Sciatic nerve (tissue), 2 donors: ENCODE measurements at regions not wholly inside any gene's neighbourhood (a gene's known extent, or its start where the extent isn't known, plus 50 kb on each side); places are given as distances from the start of the nearest gene placed in this dataset.

Experiments
- ATAC-seq: fragments of 200-7000 bp; cut with Tn5 transposase; one replicate; pipeline ENCODE4 v1.9.1; 2020; ENCODE audit warnings: mild to moderate bottlenecking, moderate library complexity
- DNase-seq: peaks from one replicate; pipeline ENCODE4 v3.0.0-alpha.2; 2020; ENCODE audit warnings: low spot score
- intact Hi-C: fragments of 100-400 bp; cut with DNase I; formaldehyde crosslinking; loops from one replicate; pipeline ENCODE4 v1.14.2; 2022
- donor health status: DM: no; HTN: no; CAD: no.
- donor health status: DM: no; HTN: no; CAD: no.

DNA sequence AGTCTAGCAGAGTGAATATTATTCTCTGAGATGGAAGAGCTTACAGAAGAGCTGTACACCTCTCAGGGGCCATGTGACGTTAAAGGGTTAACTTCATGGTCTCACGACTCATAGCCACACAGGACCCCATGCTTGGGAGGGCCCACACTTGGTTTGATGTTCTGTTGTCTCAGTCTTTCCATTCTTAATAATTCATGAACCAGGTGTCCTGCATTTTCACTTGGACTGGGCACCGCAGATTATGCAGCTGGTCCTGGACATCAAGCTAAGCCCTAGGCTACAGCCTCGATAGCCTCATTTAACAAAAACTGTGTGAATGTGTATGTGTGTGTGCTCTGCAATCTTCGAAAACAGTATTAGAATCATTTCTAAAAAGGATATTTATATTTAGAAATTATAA, 323.5 kb downstream of the PLK2 start:
- intact Hi-C loops = no loop called here
- DNase-seq (no peak), ATAC-seq (no peak)

DNA sequence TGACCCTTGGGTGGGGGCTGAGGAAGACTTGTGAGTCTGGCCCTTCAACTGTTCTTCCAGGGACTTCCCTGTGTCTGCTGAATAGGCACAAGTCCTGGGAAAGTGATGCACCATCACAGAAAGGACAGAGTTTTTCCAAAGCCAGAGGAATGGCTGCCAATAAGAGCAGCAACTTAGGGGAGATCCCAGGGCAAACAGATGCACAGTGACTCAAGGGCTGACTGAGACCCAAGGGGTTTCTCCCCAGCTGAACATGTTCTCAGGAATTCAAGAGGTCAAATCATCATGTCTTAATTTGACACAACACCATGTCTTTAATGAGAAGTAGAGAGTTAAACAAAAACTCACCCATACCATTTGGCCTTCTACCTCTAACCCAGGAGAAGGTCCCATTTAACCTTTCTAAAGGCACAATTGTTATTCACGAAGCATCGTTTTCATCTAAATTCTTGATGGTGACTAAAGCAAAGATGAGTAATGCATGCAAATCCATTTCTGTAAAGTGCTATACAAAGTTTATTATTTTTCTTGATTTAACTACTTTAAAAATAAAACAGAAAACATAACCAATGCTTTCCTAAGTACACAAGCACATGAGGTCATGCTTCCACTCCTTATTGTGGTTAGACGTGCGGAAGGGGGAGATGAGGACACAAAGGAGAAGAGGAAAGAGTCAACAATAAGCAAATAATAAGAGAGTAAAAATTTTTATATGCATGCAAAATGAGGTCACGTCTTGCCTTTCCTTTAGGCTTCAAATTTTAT, 324.1 kb downstream of the PLK2 start:
- DNase-seq (no peak), ATAC-seq (no peak)
- intact Hi-C loops = no loop called here

DNA sequence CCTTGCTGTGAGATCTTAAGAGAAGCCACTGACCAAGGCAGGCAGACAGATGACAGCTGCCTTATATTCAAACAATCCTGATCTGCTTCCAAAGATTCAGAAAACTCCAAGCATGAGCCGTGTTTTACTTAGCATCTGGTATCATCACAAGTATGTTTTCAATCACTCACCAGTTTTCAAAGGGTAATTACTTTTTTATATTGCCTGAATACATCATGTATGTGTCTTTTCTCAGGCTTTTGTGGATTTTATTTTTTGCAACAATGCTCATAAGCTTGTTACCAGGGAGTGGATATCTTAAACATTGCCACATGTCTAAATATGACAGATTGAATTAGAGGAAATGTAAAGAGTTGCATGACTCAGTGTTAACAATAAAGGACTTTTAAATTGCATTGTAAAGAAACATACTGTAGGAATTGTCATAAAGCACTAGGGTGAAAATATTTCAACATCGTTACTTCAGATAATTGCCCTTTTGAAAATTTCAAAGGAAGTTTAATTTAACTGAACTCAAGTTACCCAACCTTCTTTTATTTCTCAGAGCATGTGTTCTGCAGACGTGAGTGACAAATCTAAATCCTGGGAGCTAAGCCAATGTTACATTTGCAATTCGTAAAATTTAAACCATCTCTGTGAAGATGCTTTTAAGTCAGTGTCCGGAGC, 326.1 kb downstream of the PLK2 start:
- DNase-seq (no peak), ATAC-seq (no peak)
- intact Hi-C loops = no loop called here

DNA sequence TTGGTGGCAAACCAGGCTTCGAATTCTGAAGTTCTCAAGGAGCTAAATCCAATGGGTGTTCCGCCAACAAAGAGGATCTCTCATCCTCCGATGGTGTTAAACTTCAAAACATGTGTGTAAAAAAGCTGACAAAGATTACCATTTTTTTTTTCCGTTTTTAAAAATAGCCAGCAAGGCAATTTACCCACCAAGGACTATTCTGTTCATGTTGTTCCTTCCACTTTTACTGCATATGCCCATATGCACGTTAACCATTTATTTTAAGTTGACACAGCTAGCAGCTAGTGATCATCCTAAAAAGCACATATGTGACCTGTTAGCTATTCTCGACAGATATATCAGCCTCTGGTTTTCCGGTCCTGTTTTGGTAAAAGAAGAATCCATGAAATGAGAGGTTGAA, 326.7 kb downstream of the PLK2 start:
- no peak for ATAC-seq
- DNase-seq = no peak
- intact Hi-C loops = no loop called here

DNA sequence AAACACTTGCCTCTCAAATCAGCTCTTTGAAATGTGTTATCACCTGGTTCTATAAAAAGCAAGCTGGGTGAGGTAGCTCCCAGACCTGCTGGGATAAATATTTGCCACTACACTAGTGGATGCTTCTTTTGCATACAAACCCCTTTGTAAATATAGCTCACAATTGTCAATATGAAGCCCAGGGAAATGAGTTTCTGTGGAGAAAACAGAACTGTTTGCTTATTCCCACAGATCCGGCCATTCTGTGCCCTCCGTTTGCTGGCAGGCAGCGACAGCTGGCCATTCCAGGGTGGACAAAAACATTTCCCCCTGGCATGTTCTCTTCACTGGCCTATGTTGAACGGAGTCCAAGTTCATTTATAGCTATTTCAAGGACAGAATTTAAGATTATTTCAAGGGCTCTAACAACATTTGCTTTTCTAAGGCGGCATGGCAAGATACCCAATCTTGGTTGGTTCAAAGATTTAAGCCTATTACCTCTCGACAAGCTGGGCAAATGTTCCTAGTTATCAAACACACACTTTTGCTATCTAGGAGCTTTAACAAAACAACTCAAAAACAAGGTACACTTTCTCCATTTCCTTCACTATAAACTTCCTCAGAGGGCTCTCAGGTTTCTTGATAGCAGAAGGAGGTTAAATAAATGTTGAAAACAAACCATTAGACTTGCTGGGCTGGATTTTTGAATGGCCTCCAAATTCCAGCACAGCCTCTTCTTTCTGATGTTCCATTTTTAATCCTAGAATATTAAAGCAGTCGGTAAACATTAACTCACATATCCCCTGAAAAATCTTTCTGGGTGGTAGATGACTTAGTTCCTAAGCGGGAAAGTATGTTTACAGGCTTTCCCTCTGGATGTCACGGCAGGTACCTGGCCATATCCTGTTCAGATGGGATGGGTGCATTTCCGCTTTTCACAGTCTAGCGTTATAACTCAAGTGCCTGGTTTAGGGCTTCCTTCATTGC, 332.3 kb downstream of the PLK2 start:
- ATAC-seq = no peak
- intact Hi-C loops = no loop called here

DNA sequence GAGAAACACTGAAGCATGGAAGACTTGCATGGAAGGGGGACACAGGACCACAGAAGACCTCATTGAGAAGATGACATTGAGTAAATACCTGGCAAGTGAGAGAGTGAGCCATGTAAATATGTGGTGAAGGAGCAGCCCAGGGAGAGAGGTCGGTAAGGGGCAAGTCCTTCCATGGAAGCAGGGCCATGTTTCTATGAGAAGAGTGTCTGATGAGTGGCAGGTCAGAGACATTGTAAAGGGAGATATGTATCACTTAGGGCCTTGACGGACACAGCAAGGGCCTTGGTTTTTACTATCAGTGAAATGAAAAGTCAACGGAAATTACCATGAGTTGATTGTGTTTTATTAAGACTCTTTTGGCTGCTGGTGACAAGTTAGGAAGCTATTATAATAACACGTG, 336.4 kb downstream of the PLK2 start:
- ATAC-seq (no peak), DNase-seq (no peak)
- intact Hi-C loops = no loop called here

More for the DNA sequence above, 332.3 kb downstream of the PLK2 start:
- no peak for DNase-seq

DNA sequence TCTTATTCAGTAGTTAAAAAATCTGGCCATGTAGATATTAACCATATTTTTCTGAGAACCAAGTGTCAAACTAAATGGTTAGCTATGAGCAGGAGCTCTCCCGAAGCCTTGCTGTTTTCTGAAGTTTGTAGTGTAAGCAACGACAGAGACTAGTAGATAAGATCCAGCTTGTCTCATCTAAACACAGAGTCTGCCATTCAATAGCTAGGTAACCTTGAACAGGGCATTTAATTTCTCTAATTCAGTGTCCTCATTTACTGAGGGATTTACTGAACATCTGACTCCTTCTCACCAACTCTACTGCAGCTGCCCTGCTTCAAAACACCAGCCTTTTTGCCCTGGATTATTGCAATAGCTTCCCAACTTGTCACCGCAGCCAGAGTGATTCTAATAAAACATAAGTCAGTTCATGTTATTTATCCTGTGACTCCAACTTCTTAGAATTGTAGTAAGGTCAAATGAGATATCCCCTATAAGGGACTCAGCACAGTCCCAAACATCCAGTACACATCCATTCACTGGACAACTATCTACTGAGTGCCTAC, 337.0 kb downstream of the PLK2 start:
- DNase-seq (no peak), ATAC-seq (no peak)
- intact Hi-C loops = no loop called here

DNA sequence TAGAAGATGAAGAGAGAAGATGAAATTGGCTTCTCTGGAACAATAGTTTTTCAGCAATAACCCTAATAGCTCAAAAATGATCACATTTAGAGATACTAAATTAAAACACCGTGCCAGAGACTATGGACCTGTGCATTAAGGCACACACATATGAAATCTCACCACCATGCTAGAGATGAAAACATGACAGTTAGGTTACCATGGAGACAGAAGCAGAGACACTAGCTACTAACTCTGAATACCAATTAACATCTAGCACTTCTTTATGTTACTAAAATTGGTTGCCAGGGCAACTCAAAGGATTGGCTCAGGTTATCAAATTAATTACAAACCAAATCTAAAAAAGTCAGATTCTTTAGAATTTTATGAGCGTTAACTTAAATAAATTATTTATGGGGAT, 337.7 kb downstream of the PLK2 start:
- no peak for DNase-seq
- intact Hi-C loops = no loop called here
- no peak for ATAC-seq

DNA sequence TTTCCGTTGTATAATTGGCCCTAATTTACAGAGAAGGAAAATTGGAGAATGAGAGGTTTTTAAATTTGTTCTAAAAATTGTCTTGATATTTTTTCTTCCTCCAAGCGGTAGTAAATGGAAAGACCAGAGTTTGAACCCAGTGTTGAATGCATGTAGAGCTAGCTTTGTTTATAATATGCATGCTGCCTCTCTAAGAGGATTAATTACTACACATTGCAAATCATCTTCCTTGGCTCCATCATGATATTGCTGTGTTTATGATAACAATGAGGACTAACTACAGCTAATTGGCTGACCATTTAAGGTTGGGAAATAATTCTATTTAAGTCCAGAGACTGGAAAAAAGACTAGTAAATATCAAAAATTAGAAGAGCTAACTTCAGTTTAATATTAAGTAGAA, 338.5 kb downstream of the PLK2 start:
- DNase-seq (no peak), ATAC-seq (no peak)
- intact Hi-C loops = no loop called here

DNA sequence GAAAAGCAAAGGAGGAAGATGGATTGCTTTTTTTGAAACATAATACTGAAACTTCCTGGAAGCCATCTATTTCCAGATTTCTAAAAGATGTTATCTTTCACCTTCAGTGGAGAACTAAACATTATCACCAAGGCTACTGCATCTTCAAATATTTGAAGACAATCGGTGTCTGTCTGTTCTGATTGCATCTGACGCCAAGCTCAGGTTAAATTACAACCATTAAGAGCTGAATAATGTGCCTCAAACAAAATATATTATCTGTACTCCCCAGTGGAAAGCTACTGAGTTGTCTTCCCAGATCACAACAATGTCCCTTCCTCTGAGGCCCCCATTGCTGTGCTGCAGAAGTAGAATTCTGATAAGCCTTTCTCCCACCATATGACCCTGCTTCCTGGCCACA, 342.3 kb downstream of the PLK2 start:
- intact Hi-C loops = no loop called here
- DNase-seq = no peak
- ATAC-seq = no peak

DNA sequence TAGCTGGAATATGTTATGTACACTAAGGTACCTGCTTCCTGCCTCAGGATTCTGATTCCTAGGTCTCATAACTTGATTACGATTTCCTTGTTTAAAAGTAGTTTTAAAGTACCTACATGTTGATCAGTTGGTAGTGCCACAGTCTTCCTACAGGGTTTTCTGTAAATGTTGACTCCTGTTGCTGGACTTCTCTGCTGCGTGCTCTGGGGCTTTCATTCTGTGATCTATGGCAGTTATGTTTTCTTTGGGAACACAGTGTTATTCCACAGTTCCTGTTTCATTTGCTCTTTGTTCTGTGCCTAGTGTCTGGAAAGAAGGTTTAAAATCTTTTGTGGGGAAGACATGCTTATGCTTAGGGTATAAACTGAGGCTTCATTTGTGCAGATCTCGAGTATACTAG, 343.5 kb downstream of the PLK2 start:
- intact Hi-C loops = no loop called here
- ATAC-seq (no peak), DNase-seq (no peak)

DNA sequence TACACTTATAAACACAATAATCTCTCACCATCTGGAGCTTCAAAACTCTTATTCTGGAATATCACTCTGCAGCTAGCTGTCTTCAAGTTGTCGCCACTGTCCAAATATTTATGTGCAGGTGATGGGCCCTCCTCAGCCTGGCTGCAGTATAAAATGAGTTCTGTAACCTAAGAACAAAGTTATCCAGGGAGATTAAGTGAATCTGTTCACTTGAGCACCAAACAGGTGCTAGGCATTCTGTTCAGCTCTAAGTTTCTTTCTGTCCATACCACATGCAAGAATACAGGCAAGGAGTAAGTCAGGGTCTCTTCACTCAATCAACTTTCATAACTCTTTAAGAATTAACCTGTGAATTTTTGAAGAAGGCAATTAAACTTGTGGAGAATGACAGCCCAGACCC, 344.1 kb downstream of the PLK2 start:
- intact Hi-C loops = no loop called here
- DNase-seq = no peak
- ATAC-seq = no peak

DNA sequence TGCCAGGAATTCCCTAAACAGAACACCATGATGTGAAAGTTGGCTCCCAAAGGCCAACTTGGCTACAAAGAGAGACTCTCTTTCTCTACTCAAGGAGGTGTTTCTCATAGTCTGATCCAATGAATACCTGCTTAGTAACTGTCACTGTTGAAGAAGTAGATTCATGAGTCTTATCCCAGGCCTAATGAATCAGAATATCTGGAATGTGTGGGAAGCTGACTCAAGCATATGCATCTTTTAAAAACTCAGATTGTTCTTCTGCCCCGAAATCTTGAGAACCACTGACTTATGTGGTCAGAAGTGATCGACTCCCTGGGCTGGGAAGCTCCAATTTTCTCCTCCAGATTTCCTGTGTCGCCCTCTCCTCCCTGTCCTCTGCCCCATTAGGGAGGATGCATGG, 345.6 kb downstream of the PLK2 start:
- no peak for ATAC-seq
- DNase-seq = no peak
- intact Hi-C loops = no loop called here

DNA sequence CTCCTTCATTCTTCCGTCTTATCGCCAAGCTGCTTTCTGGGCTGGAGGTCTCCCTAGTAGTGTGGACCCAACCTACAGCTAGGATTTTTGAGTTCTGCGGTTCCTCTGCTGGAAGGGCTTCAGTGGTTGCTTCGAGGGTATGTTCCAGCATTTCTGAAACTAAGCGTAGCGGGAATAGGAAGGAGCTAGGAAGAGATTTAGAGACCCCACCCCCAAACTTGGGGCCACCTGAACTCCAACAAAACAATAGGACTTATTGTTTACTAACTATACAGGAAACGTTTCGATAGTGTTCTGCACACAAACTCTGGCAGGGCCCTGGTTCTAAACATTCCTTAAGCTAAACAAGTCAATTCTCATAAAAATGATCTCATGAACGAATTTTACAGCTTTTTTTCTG, 346.7 kb downstream of the PLK2 start:
- DNase-seq = no peak
- no peak for ATAC-seq
- intact Hi-C loops = no loop called here

DNA sequence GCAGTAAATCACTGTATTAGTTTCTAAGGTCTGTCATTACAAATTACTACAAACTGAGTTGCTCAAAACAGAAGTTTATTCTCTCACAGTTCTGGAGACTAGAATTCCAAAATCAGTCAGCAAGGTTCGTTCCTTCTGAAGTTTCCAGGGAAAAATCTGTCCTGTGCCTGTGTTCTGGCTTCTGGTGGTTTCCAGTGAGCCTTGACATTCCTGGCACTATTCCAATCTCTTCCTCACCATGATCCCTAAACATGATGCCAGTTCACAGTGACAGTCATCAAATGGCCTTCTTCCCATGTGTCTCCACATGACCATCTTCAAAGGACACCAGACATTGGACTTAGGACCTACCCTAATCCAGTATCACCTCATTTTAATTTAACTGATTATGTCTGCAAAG, 351.4 kb downstream of the PLK2 start:
- no peak for DNase-seq
- intact Hi-C loops = no loop called here
- ATAC-seq = no peak

DNA sequence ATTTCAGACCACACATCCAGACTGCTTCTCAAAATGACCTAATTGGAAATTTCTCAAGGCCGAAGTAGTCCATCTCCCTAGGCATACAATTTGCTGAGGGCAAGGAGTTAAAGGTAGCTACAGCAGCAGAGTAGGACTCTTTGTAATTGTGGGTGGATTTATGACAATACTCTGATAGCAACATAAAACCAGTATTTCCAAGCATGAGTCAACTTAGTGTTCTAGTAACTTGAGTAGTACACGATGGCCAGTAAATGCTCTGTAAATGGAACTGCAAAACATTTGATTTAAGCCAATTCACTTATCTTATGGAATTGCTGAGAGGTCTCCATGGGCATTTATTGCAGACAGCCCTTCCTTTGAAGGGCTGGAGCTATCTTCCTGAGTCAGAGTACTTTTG, 352.2 kb downstream of the PLK2 start:
- intact Hi-C loops = no loop called here
- DNase-seq (no peak), ATAC-seq (no peak)

DNA sequence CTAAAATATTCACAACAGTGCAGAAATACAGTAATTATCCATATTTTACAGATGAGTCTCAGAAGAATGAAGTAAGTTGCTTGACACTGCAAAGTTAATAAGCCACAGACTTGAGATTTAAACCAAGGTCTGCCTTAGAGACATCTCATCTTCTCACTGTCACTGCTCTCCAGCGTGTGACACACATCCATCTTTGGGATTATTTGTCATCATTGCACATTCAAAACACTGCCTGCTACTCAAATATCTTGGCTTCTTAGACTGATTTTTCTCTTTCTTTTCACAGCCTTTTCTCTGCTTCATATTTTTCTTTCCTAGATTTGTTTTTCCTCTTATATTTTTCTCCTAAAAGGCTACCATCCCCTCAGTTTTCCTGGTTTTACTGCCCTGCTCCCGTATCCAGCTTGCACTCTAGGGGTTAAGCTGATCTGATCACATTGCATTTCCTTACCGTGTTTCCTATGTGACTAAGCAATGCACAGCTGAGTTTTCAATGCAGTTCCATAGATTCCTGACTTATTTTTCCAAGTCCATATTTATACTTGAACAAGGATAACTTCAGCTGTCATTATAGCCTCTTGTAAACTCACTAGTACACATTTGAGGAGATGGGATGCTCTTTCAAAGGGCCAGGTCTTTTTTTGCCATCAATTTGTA, 353.0 kb downstream of the PLK2 start:
- intact Hi-C loops = no loop called here
- DNase-seq (no peak), ATAC-seq (no peak)

DNA sequence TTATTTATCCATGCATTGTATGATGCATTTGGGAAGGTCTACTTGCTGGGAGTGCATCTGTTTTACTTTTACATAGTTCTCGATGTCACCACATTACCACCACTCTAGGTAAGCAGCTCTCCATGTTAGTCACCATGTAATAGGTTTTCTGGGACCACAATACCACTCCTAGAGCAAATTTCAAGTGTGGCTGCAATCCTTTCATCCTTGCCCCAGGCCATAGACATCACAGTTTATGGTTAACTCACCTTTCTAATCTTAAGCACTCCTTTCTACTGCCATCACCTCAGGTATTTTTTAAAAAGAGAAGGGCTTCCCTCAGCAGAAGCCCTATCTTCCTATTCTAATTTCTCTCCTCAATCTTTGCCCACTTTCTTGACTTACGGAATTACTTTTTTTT, 354.1 kb downstream of the PLK2 start:
- no peak for DNase-seq
- ATAC-seq = no peak
- intact Hi-C loops = no loop called here

DNA sequence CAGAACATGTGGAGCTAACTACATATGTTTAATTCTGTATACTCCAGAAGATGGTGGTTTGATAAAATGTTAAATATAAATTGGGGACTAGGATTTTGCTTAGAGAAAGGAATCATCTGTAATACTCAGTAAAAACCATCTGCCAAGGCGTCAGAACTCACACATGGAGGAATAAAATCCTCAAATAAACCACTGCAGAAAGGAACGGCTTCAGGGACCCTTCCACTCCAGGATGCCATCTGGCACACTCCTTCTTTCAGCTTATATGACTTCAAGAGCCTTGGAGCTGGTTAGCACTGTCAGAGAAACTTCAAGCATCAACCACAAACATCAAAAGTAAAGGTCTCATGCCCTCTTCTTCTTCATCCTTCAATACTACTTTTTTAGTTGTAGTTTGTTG, 360.6 kb downstream of the PLK2 start:
- intact Hi-C loops = no loop called here
- ATAC-seq (no peak), DNase-seq (no peak)
